Activated CD8-positive, alpha-beta T cell treated with anti-CD3 and anti-CD28 coated beads for 36 hours (primary cell): ENCODE measurements at regions not wholly inside any gene's neighbourhood (a gene's known extent, or its start where the extent isn't known, plus 50 kb on each side); places are given as distances from the start of the nearest gene placed in this dataset.

Source experiments
- ATAC-seq: fragments of 200-7000 bp; cut with Tn5 transposase; one replicate; pipeline ENCODE4 v1.10.0; 2021; ENCODE audit warnings: mild to moderate bottlenecking, moderate library complexity
- CTCF ChIA-PET: fragments of 350-600 bp; sonication (Branson Sonifier 250); formaldehyde crosslinking; loops from one replicate; lab custom pipeline; 2021; ENCODE audit warnings: antibody characterized with exemption; lab: Charles Lee
- POLR2A ChIA-PET: fragments of 350-600 bp; sonication (Branson Sonifier 250); formaldehyde crosslinking; loops from one replicate; lab custom pipeline; 2021; ENCODE audit warnings: antibody characterized with exemption; lab: Charles Lee
- DNase-seq: peaks from one replicate; pipeline ENCODE4 v3.0.0-alpha.2; 2020
- H3K27ac Mint-ChIP-seq: one replicate; pipeline ENCODE4 v1.8.0; 2021; ENCODE audit warnings: mild to moderate bottlenecking, mixed read lengths
- H3K27me3 Mint-ChIP-seq: one replicate; pipeline ENCODE4 v1.8.0; 2021; ENCODE audit warnings: mixed read lengths
- H3K36me3 Mint-ChIP-seq: one replicate; pipeline ENCODE4 v1.8.0; 2021; ENCODE audit warnings: low read depth, mixed read lengths
- H3K4me1 Mint-ChIP-seq: one replicate; pipeline ENCODE4 v1.8.0; 2021; ENCODE audit warnings: low read depth, mixed read lengths
- H3K4me3 Mint-ChIP-seq: one replicate; pipeline ENCODE4 v1.8.0; 2021; ENCODE audit warnings: mild to moderate bottlenecking, moderate library complexity, mixed read lengths
- H3K9me3 Mint-ChIP-seq: one replicate; pipeline ENCODE4 v1.8.0; 2021; ENCODE audit warnings: mixed read lengths
- CTCF ChIP-seq: fragments of 200-600 bp; IDR thresholded peaks from one replicate; pipeline ENCODE4 v1.8.0; 2022; ENCODE audit warnings: antibody characterized with exemption, mild to moderate bottlenecking
- intact Hi-C: fragments of 100-400 bp; cut with micrococcal nuclease; formaldehyde crosslinking; loops from one replicate; pipeline ENCODE4 v1.10.0; 2022

DNA sequence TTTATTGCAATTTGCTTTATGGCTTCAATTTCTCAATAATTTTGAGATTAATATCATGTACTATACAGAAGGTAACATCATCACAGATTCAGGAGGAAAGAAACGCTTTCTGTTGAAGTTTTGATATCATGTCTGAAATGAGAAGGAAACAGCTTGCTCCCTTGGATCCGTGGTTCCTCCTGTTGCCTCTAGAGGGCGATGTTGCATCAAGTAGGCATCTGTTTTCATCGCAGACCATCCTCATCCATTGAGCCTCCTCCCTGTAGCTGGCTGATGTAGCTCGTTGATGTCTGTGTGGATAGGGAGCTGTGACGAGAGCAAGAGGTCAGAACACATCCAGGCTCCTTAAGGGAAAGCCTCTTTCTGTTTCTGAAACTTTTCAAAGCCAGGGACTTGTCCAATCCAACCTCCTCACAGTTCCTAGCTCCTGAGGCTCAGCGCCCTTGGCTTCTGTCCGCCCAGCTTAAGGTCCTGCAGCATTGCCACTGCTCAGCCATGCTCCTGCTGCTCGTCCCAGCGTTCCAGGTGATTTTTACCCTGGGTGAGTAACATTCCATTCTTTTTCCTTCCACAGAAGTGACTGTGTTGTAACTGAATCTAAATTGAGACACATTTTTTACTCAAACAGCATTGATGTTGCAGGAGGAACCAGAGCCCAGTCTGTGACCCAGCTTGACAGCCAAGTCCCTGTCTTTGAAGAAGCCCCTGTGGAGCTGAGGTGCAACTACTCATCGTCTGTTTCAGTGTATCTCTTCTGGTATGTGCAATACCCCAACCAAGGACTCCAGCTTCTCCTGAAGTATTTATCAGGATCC lies 304.8 kb upstream of the OR4E1 start:
- H3K9me3 Mint-ChIP-seq = no peaks in the 10 kb centered on the region
- peaks cover 1% of the 10 kb centered on the region for H3K36me3 Mint-ChIP-seq
- peak overlapping the region; percentile 63 for H3K27ac Mint-ChIP-seq
- H3K27me3 Mint-ChIP-seq = no peaks in the 10 kb centered on the region
- peak overlapping the region; percentile 78 for H3K4me3 Mint-ChIP-seq
- ChIA-PET POLR2A (interaction anchor here (0.8 to 1.3 kb wide), 5 partner anchors 14 to 788 kb away, joined by 3 read pairs; partner anchors contain the start of gene OXA1L), CTCF (interaction anchor here (0.6 to 4.7 kb wide), 56 partner anchors 10 to 592 kb away, joined by 3 to 91 read pairs (median 5); no protein-coding TSS in a partner anchor)
- DNase-seq (peak; percentile 78), ATAC-seq (peak; percentile 78)
- intact Hi-C loops = loop anchor here (5.0 kb wide), 1 partner anchor 61 kb away; no protein-coding TSS in a partner anchor
- peaks cover 21% of the 10 kb centered on the region for H3K4me1 Mint-ChIP-seq
- peak; percentile 67 for TF ChIP-seq CTCF

GRCh38 chr14:21974741-21975140 lies 301.1 kb upstream of the OR4E1 start:
- Mint-ChIP-seq H3K27ac (no peak overlapping the region), H3K36me3 (no peaks in the 10 kb centered on the region), H3K4me1 (peaks cover 28% of the 10 kb centered on the region), H3K9me3 (no peaks in the 10 kb centered on the region), H3K4me3 (no peak overlapping the region), H3K27me3 (no peaks in the 10 kb centered on the region)
- no peak for TF ChIP-seq CTCF
- ChIA-PET CTCF (interaction anchor here (1.4 to 2.0 kb wide), 4 partner anchors 19 to 61 kb away, joined by 3 to 6 read pairs (median 4); no protein-coding TSS in a partner anchor), POLR2A (no interaction called here)
- intact Hi-C loops = loop anchor here (5.0 kb wide), 1 partner anchor 57 kb away; no protein-coding TSS in a partner anchor
- no peak for ATAC-seq
- DNase-seq = no peak

DNA sequence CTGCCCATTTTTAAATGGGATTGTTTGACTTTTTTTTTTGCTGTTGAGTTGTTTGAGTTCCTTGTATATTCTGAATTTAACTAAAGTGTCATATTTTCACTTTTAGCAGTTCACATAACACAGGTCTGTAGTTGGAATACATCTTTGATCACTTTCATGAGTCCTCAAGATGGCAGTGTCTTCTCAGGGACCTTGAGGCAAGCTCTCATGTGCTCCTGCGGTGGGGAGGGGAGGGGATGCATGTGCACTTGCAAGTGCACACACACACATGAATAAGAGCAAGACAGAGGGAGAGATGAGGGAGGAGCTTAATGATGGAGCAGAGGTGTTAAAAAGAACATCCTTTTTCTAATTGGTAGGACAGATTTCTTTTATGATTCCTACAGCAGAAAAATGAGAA lies 291.4 kb upstream of the OR4E1 start:
- intact Hi-C loops = no loop called here
- Mint-ChIP-seq H3K4me1 (peaks cover 14% of the 10 kb centered on the region), H3K27ac (peak overlapping the region; percentile 72), H3K27me3 (no peaks in the 10 kb centered on the region), H3K4me3 (peak overlapping the region; percentile 59), H3K9me3 (no peaks in the 10 kb centered on the region), H3K36me3 (no peaks in the 10 kb centered on the region)
- CTCF ChIA-PET = interaction anchor here (1.8 to 2.9 kb wide), 3 partner anchors 13 to 47 kb away, joined by 6 to 13 read pairs (median 11); no protein-coding TSS in a partner anchor
- POLR2A ChIA-PET = interaction anchor here (1.0 kb wide), 1 partner anchor 23 kb away, joined by 3 read pairs; no protein-coding TSS in a partner anchor
- DNase-seq = peak; percentile 72
- ATAC-seq = peak; percentile 96
- TF ChIP-seq CTCF = no peak

DNA sequence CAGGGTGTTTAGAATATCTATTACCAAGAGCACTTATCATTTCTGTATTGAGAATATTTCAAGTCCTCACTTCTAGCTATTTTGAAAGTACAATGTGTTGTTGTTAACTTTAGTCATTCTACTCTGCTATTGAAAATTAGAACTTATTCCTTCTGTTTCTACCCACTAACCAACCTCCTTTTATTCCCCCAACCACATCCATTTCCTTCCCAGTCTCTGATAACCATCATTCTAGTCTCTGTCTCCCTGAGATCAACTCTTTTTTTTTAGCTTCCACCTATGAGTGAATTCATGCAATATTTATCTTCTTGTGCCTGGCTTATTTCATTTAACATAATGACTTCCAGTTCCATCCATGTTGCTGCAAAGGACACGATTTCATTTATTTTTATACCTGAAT lies 290.6 kb upstream of the OR4E1 start:
- intact Hi-C loops = no loop called here
- POLR2A ChIA-PET = no interaction called here
- Mint-ChIP-seq H3K4me1 (peaks cover 10% of the 10 kb centered on the region), H3K9me3 (no peaks in the 10 kb centered on the region), H3K4me3 (no peak overlapping the region), H3K27me3 (peaks cover 2% of the 10 kb centered on the region), H3K36me3 (no peaks in the 10 kb centered on the region), H3K27ac (peak overlapping the region; percentile 51)
- ATAC-seq = no peak
- no peak for TF ChIP-seq CTCF
- no peak for DNase-seq
- CTCF ChIA-PET = interaction anchor here (1.4 to 2.9 kb wide), 6 partner anchors 14 to 606 kb away, joined by 4 to 14 read pairs (median 8); no protein-coding TSS in a partner anchor
